GM10248 (cell line): ENCODE measurements at regions not wholly inside any gene's neighbourhood (a gene's known extent, or its start where the extent isn't known, plus 50 kb on each side); places are given as distances from the start of the nearest gene placed in this dataset.
"Not testable (repeated sequence)": the region's sequence is repeated elsewhere in the genome, so short reads cannot be mapped to it uniquely, and the experiment has no call there.

Source experiments
- CTCF ChIA-PET: fragments of 300-600 bp; sonication (Branson Sonifier 250); formaldehyde crosslinking; extraction: SDS; loops from one replicate; lab custom pipeline; 2021; ENCODE audit warnings: antibody characterized with exemption; lab: Yijun Ruan, JAX
- POLR2A ChIA-PET: fragments of 350-650 bp; sonication (Branson Sonifier 250); formaldehyde crosslinking; extraction: SDS; loops from one replicate; lab custom pipeline; 2020; ENCODE audit warnings: antibody characterized with exemption; lab: Yijun Ruan, JAX
- DNase-seq: peaks from one replicate; pipeline ENCODE4 v3.0.0; 2012; ENCODE audit errors: extremely low spot score
- TF ChIP-seq, protein P1 (sequence below): IDR thresholded peaks from 2 replicates; pipeline ENCODE4 v1.5.1; 2012; ENCODE audit warnings: mild to moderate bottlenecking, low read depth; ENCODE audit errors: extremely low read depth, missing control alignments, control extremely low read depth

GRCh38 chr1:146478125-146478720 is 249.4 kb upstream of the NOTCH2NLA start:
- CTCF ChIA-PET, POLR2A ChIA-PET, DNase-seq: not testable (repeated sequence)
- TF ChIP-seq, protein P1, sequence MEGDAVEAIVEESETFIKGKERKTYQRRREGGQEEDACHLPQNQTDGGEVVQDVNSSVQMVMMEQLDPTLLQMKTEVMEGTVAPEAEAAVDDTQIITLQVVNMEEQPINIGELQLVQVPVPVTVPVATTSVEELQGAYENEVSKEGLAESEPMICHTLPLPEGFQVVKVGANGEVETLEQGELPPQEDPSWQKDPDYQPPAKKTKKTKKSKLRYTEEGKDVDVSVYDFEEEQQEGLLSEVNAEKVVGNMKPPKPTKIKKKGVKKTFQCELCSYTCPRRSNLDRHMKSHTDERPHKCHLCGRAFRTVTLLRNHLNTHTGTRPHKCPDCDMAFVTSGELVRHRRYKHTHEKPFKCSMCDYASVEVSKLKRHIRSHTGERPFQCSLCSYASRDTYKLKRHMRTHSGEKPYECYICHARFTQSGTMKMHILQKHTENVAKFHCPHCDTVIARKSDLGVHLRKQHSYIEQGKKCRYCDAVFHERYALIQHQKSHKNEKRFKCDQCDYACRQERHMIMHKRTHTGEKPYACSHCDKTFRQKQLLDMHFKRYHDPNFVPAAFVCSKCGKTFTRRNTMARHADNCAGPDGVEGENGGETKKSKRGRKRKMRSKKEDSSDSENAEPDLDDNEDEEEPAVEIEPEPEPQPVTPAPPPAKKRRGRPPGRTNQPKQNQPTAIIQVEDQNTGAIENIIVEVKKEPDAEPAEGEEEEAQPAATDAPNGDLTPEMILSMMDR, result peak; percentile 49

DNA sequence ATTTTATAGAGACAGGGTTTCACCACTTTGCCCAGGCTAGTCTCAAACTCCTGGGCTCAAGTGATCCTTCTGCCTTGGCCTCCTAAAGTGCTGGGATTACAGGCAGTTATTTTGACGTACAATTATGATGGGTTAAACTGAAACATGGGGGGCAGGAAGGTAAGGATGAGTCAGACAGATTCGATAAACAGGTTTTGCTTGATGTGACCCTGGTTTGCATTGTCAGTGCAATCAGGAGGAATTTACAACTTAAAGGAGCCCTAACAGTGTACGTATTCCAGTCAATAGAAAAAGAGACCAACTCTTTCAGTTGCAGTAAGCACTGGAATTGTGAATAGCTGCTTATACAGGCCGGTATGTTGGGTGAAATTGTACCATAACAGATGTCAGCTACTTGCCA is 246.3 kb upstream of the NOTCH2NLA start:
- POLR2A ChIA-PET, DNase-seq: not testable (repeated sequence)

GRCh38 chr1:146474216-146474615 is 245.4 kb upstream of the NOTCH2NLA start:
- CTCF ChIA-PET, DNase-seq, POLR2A ChIA-PET: not testable (repeated sequence)

More for the DNA sequence above, 246.3 kb upstream of the NOTCH2NLA start:
- CTCF ChIA-PET, result not testable (repeated sequence)

- POLR2A ChIA-PET, DNase-seq, CTCF ChIA-PET: not testable (repeated sequence)
These were observed 243.5 kb upstream of the NOTCH2NLA start for GRCh38 chr1:146472192-146472861.

DNA sequence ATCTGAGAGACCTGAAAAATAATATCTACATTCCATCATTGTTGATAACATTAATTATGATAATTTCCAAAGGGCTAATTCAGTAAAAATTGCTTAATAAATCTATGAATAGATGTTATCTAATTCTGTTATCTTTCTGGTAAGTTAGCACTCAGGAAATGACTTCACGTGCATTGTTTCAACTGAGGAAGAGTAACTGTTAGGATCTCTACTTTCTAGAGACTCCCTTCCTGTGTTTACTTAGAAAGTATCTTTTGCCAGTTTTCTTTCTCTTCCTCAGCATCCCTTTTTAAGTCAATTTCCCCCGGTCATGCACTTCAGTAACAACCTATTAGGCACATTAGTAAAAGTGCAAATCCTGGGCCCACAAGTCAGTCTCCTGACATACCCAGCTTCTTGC is 231.1 kb upstream of the NOTCH2NLA start:
- DNase-seq, CTCF ChIA-PET, POLR2A ChIA-PET: not testable (repeated sequence)

DNA sequence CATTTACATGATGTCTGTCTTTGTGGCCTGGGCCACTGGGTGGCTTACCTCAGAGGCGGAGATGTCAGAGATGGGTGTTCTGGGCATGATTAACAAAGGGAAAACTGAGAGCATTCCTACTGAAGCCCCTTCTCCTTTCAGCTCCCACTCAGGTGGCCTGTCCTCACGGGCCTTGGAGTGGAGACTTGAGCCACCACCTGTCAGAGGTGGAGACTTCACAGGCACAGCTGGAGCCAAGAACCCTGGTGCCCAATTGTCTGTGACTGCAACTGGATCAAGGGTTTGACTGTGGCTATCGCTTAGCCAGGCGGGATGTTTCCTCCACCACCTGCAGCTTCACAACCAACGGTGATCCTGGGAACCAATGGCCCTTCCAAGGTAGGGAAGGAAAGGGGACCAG is 230.5 kb upstream of the NOTCH2NLA start:
- CTCF ChIA-PET, DNase-seq, POLR2A ChIA-PET: not testable (repeated sequence)

- DNase-seq, CTCF ChIA-PET, POLR2A ChIA-PET: not testable (repeated sequence)
These were observed 220.0 kb upstream of the NOTCH2NLA start for GRCh38 chr1:146448877-146449246.

GRCh38 chr1:146448212-146448876 is 219.5 kb upstream of the NOTCH2NLA start:
- POLR2A ChIA-PET, DNase-seq, CTCF ChIA-PET: not testable (repeated sequence)
- TF ChIP-seq, protein P1, result peak; percentile 28

- POLR2A ChIA-PET, DNase-seq, CTCF ChIA-PET: not testable (repeated sequence)
These were observed 215.0 kb upstream of the NOTCH2NLA start for GRCh38 chr1:146443871-146444222.

- POLR2A ChIA-PET, DNase-seq: not testable (repeated sequence)
These were observed 214.5 kb upstream of the NOTCH2NLA start for GRCh38 chr1:146443088-146443870.

DNA sequence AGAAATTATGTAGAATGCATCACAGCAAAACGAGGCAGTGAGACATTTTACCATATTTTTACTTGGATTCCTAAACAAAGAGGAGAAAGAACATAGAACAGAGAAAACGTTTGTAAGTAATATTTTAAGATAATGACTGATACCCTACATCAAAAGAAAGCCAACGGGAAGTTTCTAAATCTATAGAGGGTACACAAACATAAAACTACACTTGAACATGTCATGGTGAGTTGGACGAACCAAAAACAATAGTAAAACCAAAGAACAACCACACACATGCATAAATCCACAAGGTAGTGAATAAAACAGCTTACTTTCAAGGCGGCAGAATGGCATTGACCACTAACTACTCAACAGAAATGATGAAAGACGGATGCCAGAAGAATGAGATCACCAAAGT is 209.7 kb upstream of the NOTCH2NLA start:
- DNase-seq, POLR2A ChIA-PET, CTCF ChIA-PET: not testable (repeated sequence)

More at GRCh38 chr1:146443088-146443870, 214.5 kb upstream of the NOTCH2NLA start:
- CTCF ChIA-PET, result not testable (repeated sequence)

GRCh38 chr1:146416642-146417041 is 187.8 kb upstream of the NOTCH2NLA start:
- POLR2A ChIA-PET, DNase-seq, CTCF ChIA-PET: not testable (repeated sequence)

DNA sequence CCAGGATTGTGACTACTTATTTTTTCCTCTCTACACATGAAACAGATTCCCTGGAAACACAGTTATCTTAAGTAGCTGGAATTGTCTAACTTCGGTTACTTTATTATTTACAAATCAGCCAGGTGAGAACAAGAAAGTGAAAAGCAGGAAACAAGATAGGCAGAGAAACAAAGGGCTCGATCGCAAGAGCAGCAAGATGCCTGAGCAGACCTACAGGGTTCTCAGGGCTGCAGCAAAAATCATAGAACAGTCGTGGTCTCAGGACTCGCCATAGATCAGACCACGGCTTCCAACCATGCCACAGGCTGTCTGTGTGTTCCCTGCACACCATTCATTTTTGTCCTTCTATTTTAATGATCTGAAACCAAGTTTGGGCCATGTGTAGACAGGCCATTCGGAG is 186.2 kb upstream of the NOTCH2NLA start:
- DNase-seq, CTCF ChIA-PET, POLR2A ChIA-PET: not testable (repeated sequence)

GRCh38 chr1:146413911-146414310 is 185.1 kb upstream of the NOTCH2NLA start:
- CTCF ChIA-PET, POLR2A ChIA-PET, DNase-seq: not testable (repeated sequence)

GRCh38 chr1:146411923-146412322 is 183.1 kb upstream of the NOTCH2NLA start:
- CTCF ChIA-PET, DNase-seq, POLR2A ChIA-PET: not testable (repeated sequence)
